Activated naive CD4-positive, alpha-beta T cell treated with anti-CD3 and anti-CD28 coated beads, Interleukin-2, amount 50 U/mL, for 16 hours (primary cell): ENCODE measurements at regions not wholly inside any gene's neighbourhood (a gene's known extent, or its start where the extent isn't known, plus 50 kb on each side); places are given as distances from the start of the nearest gene placed in this dataset.
"Not testable (repeated sequence)": the region's sequence is repeated elsewhere in the genome, so short reads cannot be mapped to it uniquely, and the experiment has no call there.

ENCODE experiments used
- DNase-seq: peaks from one replicate; pipeline ENCODE4 v3.0.0-alpha.2; 2020

GRCh38 chr1:111063595-111063994 is 76.3 kb downstream of the DRAM2 start:
- no peak for DNase-seq

GRCh38 chr1:111062624-111063023 is 77.3 kb downstream of the DRAM2 start:
- DNase-seq = no peak

GRCh38 chr1:111062081-111062480 is 77.8 kb downstream of the DRAM2 start:
- no peak for DNase-seq

GRCh38 chr1:111054656-111055055 is 85.2 kb downstream of the DRAM2 start:
- DNase-seq = no peak

- DNase-seq = no peak
Measured at GRCh38 chr1:111052246-111052645, 87.6 kb downstream of the DRAM2 start.

GRCh38 chr1:111048253-111048652 is 84.5 kb upstream of the LRIF1 start:
- not testable (repeated sequence) for DNase-seq

- DNase-seq = no peak
Measured at GRCh38 chr1:111045033-111045722, 81.5 kb upstream of the LRIF1 start.

- no peak for DNase-seq
Measured at GRCh38 chr1:111032295-111032897, 68.7 kb upstream of the LRIF1 start.

- DNase-seq = peak; percentile 49
Measured at GRCh38 chr1:111030590-111030989, 66.9 kb upstream of the LRIF1 start.

GRCh38 chr1:111025109-111025508 is 61.4 kb upstream of the LRIF1 start:
- no peak for DNase-seq

GRCh38 chr1:111015222-111015621 is 51.5 kb upstream of the LRIF1 start:
- no peak for DNase-seq
